ENCODE measurements at regions not wholly inside any gene's neighbourhood (a gene's known extent, or its start where the extent isn't known, plus 50 kb on each side); places are given as distances from the start of the nearest gene placed in this dataset.
"Not testable (repeated sequence)": the region's sequence is repeated elsewhere in the genome, so short reads cannot be mapped to it uniquely, and the experiment has no call there.

DNA sequence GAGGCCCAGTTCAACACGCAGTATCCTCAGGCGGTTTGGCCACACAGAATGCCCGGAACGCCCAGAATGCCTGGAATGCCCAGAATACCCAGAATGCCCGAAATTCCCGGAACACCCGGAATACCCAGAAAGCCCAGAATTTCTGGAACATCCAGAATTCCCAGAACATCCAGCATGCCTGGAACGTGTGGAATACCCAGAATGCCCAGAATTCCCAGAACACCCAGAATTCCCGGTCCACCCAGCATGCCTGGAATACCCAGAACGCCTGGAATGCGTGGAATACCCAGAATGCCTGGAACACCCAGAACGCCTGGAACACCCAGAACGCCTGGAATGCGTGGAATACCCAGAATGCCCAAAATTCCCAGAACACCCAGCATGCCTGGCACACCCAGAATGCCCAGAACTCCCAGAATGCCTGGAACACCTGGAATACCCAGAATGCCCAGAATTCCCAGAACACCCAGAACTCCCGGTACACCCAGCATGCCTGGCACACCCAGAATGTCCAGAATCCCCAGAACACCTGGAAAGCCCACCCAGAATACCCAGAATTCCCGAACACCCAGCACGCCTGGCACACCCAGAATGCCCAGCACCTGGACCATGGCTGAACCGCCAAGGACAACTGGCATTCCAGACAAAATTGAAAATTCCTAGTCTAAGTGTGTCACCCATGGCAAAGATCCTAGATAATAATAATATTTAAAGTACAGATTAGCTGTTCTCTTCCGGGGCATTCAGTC lies 487.4 kb upstream of the SALL3 start:
- in situ Hi-C loops (cut with HindIII; ENCODE audit: low sequenced_read_pairs), result no loop called here
- no peak for DNase-seq (ENCODE audit: low read depth)
- no peak overlapping the region for H3K4me3 ChIP-seq (ENCODE audit: low read depth, low read length)
- TF ChIP-seq, protein P1, sequence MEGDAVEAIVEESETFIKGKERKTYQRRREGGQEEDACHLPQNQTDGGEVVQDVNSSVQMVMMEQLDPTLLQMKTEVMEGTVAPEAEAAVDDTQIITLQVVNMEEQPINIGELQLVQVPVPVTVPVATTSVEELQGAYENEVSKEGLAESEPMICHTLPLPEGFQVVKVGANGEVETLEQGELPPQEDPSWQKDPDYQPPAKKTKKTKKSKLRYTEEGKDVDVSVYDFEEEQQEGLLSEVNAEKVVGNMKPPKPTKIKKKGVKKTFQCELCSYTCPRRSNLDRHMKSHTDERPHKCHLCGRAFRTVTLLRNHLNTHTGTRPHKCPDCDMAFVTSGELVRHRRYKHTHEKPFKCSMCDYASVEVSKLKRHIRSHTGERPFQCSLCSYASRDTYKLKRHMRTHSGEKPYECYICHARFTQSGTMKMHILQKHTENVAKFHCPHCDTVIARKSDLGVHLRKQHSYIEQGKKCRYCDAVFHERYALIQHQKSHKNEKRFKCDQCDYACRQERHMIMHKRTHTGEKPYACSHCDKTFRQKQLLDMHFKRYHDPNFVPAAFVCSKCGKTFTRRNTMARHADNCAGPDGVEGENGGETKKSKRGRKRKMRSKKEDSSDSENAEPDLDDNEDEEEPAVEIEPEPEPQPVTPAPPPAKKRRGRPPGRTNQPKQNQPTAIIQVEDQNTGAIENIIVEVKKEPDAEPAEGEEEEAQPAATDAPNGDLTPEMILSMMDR (IDR thresholded peaks at IDR 0.05; ENCODE audit: low read depth, low read length, missing control alignments), result no peak

DNA sequence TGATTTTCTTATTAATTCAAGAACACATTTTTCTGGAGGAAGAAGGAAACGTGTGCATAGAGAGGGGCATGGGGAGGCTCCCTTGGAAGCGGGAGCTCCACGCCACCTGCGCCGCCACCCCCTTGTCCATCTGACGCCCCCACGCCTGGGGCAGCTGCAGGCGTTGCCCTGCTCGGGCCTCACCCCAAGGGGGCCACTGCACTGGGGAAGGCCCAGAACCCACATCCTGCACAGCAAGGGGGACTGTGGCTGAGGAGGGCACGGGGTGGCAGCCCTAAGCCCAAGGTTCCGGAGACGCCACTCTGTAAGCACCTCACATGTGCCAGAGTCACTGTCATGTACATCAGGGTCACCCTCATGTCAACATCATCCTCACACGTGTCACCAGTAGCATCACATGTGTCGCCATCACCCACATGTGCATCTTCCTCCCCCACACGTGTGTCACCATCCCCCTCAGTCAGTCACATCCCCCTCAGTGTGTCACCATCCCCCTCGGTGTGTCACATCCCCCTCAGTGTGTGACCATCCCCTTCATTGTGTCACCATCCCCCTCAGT lies 486.7 kb upstream of the SALL3 start:
- no peak overlapping the region for H3K4me3 ChIP-seq (ENCODE audit: low read depth, low read length)
- in situ Hi-C loops (cut with HindIII; ENCODE audit: low sequenced_read_pairs), result no loop called here
- TF ChIP-seq, protein P1 (IDR thresholded peaks at IDR 0.05; ENCODE audit: low read depth, low read length, missing control alignments), result no peak

DNA sequence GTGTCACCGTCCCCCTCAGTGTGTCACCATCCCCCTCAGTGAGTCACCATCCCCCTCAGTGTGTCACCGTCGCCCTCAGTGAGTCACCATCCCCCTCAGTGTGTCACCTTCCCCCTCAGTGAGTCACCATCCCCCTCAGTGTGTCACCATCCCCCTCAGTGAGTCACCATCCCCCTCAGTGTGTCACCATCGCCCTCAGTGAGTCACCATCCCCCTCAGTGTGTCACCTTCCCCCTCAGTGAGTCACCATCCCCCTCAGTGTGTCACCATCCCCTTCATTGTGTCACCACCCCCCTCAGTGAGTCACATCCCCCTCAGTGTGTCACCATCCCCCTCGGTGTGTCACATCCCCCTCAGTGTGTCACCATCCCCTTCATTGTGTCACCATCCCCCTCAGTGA lies 486.1 kb upstream of the SALL3 start:
- in situ Hi-C loops (cut with HindIII; ENCODE audit: low sequenced_read_pairs); DNase-seq (ENCODE audit: low read depth): not testable (repeated sequence)

More for the DNA sequence above, 486.7 kb upstream of the SALL3 start:
- DNase-seq (ENCODE audit: low read depth), result no peak

DNA sequence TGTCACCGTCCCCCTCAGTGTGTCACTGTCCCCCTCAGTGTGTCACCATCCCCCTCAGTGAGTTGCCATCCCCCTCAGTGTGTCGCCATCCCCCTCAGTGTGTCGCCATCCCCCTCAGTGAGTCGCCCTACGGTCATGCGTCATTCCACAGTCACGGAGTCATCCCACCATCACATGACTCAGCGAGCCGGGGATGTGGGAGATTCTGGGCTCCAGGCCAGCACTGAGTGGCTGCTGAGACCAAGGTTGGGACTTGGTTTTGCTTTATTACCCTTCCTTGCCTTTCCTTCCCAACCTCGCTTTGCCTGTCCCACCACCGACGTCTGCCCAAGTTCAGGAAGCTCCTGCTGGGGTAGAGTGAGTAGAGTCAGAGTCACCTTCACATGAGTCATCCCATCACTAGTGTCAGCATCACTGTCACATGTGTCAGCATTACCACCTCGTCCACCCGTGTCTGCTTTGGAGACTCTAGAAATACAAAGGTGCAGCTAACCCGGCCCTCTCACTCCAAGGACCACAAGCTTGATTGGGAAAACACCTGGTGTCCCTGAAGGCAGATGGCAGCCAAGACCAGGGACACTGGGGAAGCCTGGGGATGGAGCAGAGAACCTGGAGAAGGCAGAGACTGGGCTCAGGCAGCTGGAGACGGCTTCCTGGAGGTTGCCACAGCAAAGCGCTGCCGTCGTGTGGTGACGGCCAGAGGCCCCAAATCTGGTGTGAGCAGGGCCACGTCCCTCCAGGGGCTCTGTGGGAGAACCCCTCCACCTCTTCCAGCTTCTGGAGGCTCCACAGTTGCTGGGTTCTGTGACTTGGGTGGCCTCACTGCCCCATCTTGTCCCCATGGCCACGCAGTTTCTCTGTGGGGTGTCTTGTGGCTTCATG lies 485.2 kb upstream of the SALL3 start:
- DNase-seq (ENCODE audit: low read depth), result no peak
- TF ChIP-seq, protein P1 (IDR thresholded peaks at IDR 0.05; ENCODE audit: low read depth, low read length, missing control alignments), result no peak
- in situ Hi-C loops (cut with HindIII; ENCODE audit: low sequenced_read_pairs), result no loop called here
- no peak overlapping the region for H3K4me3 ChIP-seq (ENCODE audit: low read depth, low read length)

More for the DNA sequence above, 486.1 kb upstream of the SALL3 start:
- H3K4me3 ChIP-seq (ENCODE audit: low read depth, low read length), result not testable (repeated sequence)

DNA sequence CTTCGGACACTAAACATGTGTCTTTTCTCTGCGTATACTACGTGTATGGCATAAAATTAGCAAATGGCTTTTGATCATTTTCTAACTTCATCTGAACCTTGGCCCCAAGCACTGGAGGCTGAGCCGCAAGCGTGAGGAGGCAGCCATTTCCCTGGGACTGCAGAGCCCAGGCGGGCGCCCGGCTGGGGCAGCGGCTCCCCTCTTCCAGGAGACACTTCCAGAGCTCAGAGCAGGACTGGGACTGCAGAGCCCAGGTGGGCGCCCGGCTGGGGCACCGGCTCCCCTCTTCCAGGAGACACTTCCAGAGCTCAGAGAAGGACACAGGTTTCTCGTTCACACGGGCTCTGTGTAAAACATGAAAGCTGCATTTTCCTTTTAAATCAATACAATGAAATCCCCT lies 484.1 kb upstream of the SALL3 start:
- in situ Hi-C loops (cut with HindIII; ENCODE audit: low sequenced_read_pairs), result no loop called here
- no peak for DNase-seq (ENCODE audit: low read depth)
- TF ChIP-seq, protein P1 (IDR thresholded peaks at IDR 0.05; ENCODE audit: low read depth, low read length, missing control alignments), result no peak
- no peak overlapping the region for H3K4me3 ChIP-seq (ENCODE audit: low read depth, low read length)

DNA sequence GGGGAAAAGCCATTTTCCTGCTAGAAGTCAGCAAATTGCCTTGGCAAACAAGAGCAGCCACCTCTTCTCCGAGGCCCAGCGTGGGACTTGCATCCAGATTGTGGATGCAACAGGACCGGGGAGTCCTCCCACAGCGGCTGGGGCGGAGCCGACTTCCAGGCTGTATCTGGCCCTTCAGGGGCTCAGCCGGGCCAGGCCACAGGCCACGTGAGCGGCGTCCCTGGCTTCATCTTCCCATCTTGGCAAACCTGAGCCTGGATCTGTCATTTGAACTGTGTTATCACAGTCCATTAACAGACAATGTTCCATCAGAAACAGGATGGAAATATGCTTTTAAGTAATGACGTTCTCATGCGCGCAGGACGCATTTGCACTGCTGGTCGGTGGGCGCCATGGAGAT lies 483.5 kb upstream of the SALL3 start:
- no peak overlapping the region for H3K4me3 ChIP-seq (ENCODE audit: low read depth, low read length)
- TF ChIP-seq, protein P1 (IDR thresholded peaks at IDR 0.05; ENCODE audit: low read depth, low read length, missing control alignments), result no peak
- in situ Hi-C loops (cut with HindIII; ENCODE audit: low sequenced_read_pairs), result no loop called here
- DNase-seq (ENCODE audit: low read depth), result no peak

Measured in astrocyte of the cerebellum (primary cell).